ENCODE measurements at regions not wholly inside any gene's neighbourhood (a gene's known extent, or its start where the extent isn't known, plus 50 kb on each side); places are given as distances from the start of the nearest gene placed in this dataset.

DNA sequence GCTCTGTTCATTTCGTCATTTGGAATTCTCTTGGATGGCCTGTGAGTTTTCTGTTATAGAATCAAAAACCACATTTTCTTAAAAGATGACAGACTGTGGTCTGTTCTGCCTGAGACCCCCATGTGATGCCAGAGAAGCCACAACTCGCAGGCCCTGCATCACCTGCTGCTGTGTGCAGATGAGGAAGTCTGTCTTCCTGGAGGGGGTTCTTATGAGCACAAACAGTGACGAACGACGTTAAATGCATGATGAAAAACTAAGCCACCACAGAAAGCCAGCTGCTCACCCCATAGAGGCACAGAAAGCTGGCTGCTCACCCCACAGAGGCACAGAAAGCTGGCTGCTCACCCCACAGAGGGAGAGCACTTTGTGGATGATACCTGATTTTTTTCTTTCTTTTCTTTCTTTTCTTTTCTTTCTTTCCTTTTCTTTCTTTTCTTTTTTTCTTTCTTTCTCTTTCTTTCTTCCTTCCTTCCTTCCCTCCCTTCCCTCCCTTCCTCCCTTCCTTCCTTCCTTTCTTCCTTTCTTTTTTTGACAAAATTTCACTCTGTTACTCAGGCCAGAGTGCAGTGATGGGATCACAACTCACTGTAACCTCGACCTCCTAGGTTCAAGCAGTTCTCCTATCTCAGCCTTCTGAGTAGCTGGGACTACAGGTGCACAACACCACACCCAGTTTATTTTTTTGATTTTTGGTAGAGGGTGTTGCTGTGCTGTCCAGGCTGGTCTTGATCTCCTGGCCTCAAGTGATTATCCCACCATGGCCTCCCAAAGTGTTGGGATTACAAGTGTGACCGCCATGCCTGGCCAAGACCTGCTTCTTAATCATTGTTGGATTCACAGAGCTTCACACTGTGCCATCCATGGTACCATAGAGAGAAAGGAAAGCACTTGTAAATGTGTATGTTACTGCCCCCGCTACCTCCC, 1191.4 kb downstream of the UQCRFS1 start:
- TF ChIP-seq, protein P1, sequence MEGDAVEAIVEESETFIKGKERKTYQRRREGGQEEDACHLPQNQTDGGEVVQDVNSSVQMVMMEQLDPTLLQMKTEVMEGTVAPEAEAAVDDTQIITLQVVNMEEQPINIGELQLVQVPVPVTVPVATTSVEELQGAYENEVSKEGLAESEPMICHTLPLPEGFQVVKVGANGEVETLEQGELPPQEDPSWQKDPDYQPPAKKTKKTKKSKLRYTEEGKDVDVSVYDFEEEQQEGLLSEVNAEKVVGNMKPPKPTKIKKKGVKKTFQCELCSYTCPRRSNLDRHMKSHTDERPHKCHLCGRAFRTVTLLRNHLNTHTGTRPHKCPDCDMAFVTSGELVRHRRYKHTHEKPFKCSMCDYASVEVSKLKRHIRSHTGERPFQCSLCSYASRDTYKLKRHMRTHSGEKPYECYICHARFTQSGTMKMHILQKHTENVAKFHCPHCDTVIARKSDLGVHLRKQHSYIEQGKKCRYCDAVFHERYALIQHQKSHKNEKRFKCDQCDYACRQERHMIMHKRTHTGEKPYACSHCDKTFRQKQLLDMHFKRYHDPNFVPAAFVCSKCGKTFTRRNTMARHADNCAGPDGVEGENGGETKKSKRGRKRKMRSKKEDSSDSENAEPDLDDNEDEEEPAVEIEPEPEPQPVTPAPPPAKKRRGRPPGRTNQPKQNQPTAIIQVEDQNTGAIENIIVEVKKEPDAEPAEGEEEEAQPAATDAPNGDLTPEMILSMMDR (conservative IDR thresholded peaks at IDR 0.05 in 1 of 2, IDR thresholded peaks at IDR 0.05 in 1 of 2; ENCODE audit: extremely low read depth in 1 of 2, insufficient read depth in 1 of 2, low read depth in 1 of 2, low read length in 2 of 2) = no peak
- no peak for TF ChIP-seq EZH2 (IDR thresholded peaks at IDR 0.05; ENCODE audit: borderline replicate concordance, low read length)

Data from mammary epithelial cell (primary cell).